H9 (cell line): ENCODE measurements at regions not wholly inside any gene's neighbourhood (a gene's known extent, or its start where the extent isn't known, plus 50 kb on each side); places are given as distances from the start of the nearest gene placed in this dataset.

Experiments used
- DNase-seq: peaks from one replicate; pipeline ENCODE4 v3.0.0-alpha.2; 2017
- H2AFZ ChIP-seq: one replicate; pipeline ENCODE4 v1.6.1; 2013; ENCODE audit warnings: mild to moderate bottlenecking, low read length, control low read depth, moderate library complexity
- H2AK5ac ChIP-seq: 2 replicates; pipeline ENCODE4 v1.6.1; 2013; ENCODE audit warnings: low read length, control low read depth, mixed read lengths; ENCODE audit not compliant: insufficient read length
- H2BK120ac ChIP-seq: one replicate; pipeline ENCODE4 v1.6.1; 2013; ENCODE audit warnings: low read depth, mild to moderate bottlenecking, low read length, control low read depth, inconsistent platforms; ENCODE audit not compliant: poor library complexity, severe bottlenecking
- H2BK12ac ChIP-seq: 2 replicates; pipeline ENCODE4 v1.6.1; 2013; ENCODE audit warnings: low read length, control low read depth, mixed read lengths, low read depth; ENCODE audit not compliant: insufficient read length
- H2BK15ac ChIP-seq: 2 replicates; pipeline ENCODE4 v1.6.1; 2013; ENCODE audit warnings: low read depth, low read length, control low read depth
- H2BK20ac ChIP-seq: one replicate; pipeline ENCODE4 v1.6.1; 2013; ENCODE audit warnings: low read depth, mild to moderate bottlenecking, low read length, control low read depth, inconsistent platforms; ENCODE audit not compliant: poor library complexity, severe bottlenecking
- H2BK5ac ChIP-seq: 2 replicates; pipeline ENCODE4 v1.6.1; 2013; ENCODE audit warnings: low read length, control low read depth, mixed read lengths; ENCODE audit not compliant: insufficient read length
- H3K14ac ChIP-seq: 2 replicates; pipeline ENCODE4 v1.6.1; 2013; ENCODE audit warnings: low read length, control low read depth; ENCODE audit not compliant: insufficient read depth
- H3K18ac ChIP-seq: 2 replicates; pipeline ENCODE4 v1.6.1; 2013; ENCODE audit warnings: low read depth, mild to moderate bottlenecking, mixed read lengths, low read length, control low read depth; ENCODE audit not compliant: insufficient read length
- H3K23ac ChIP-seq: 2 replicates; pipeline ENCODE4 v1.6.1; 2013; ENCODE audit warnings: low read length, control low read depth, mixed read lengths, low read depth; ENCODE audit not compliant: insufficient read length
- H3K23me2 ChIP-seq: 2 replicates; pipeline ENCODE4 v1.6.1; 2013; ENCODE audit warnings: low read depth, mild to moderate bottlenecking, mixed read lengths, low read length, control low read depth; ENCODE audit not compliant: insufficient read length, poor library complexity, severe bottlenecking
- H3K27ac ChIP-seq: 2 replicates; pipeline ENCODE4 v1.5.1; 2013; ENCODE audit warnings: low read length, control low read depth, mixed read lengths, low read depth; ENCODE audit not compliant: insufficient read length
- H3K27me3 ChIP-seq: 2 replicates; pipeline ENCODE4 v1.6.1; 2013; ENCODE audit warnings: low read length, control low read depth, inconsistent platforms; ENCODE audit not compliant: insufficient read depth
- H3K4ac ChIP-seq: 2 replicates; pipeline ENCODE4 v1.6.1; 2013; ENCODE audit warnings: low read depth, mild to moderate bottlenecking, control low read depth, inconsistent platforms, low read length, moderate library complexity
- H3K4me1 ChIP-seq: 2 replicates; pipeline ENCODE4 v1.6.1; 2013; ENCODE audit warnings: low read length, control low read depth, inconsistent platforms; ENCODE audit not compliant: insufficient read depth
- H3K4me2 ChIP-seq: 2 replicates; pipeline ENCODE4 v1.6.1; 2013; ENCODE audit warnings: low read length, control low read depth, mixed read lengths; ENCODE audit not compliant: insufficient read length, insufficient read depth
- H3K56ac ChIP-seq: 2 replicates; pipeline ENCODE4 v1.6.1; 2013; ENCODE audit warnings: low read depth, mild to moderate bottlenecking, mixed read lengths, low read length, control low read depth; ENCODE audit not compliant: insufficient read length
- H3K79me1 ChIP-seq: 2 replicates; pipeline ENCODE4 v1.6.1; 2013; ENCODE audit warnings: low read depth, mild to moderate bottlenecking, moderate library complexity, low read length, control low read depth, inconsistent platforms; ENCODE audit not compliant: insufficient read depth, poor library complexity, severe bottlenecking
- H3K79me2 ChIP-seq: 2 replicates; pipeline ENCODE4 v1.6.1; 2013; ENCODE audit warnings: low read length, control low read depth, inconsistent platforms; ENCODE audit not compliant: insufficient read depth
- H3K9ac ChIP-seq: 2 replicates; pipeline ENCODE4 v1.6.1; 2013; ENCODE audit warnings: low read length, control low read depth, mixed read lengths; ENCODE audit not compliant: insufficient read length; ENCODE audit errors: extremely low read depth
- H3K9me3 ChIP-seq: one replicate; pipeline ENCODE4 v1.6.1; 2013; ENCODE audit warnings: low read depth, low read length, inconsistent platforms; ENCODE audit not compliant: control insufficient read depth
- H3T11ph ChIP-seq: one replicate; pipeline ENCODE4 v1.6.1; 2013; ENCODE audit warnings: mild to moderate bottlenecking, low read length, control low read depth, inconsistent platforms
- H4K20me1 ChIP-seq: one replicate; pipeline ENCODE4 v1.6.1; 2013; ENCODE audit not compliant: control insufficient read depth, insufficient read length, insufficient read depth
- H4K5ac ChIP-seq: 2 replicates; pipeline ENCODE4 v1.6.1; 2013; ENCODE audit warnings: low read depth, mild to moderate bottlenecking, mixed read lengths, low read length, control low read depth; ENCODE audit not compliant: insufficient read length
- H4K8ac ChIP-seq: replicated peaks from 2 replicates; pipeline ENCODE4 v1.6.1; 2013; ENCODE audit warnings: low read length, control low read depth, mixed read lengths, low read depth; ENCODE audit not compliant: insufficient read length
- H4K91ac ChIP-seq: 2 replicates; pipeline ENCODE4 v1.6.1; 2013; ENCODE audit warnings: low read depth, mild to moderate bottlenecking, moderate library complexity, mixed read lengths, low read length, control low read depth; ENCODE audit not compliant: insufficient read length
- H3K27ac Mint-ChIP-seq, 3 experiments: 2 replicates in 2 of 3; 3 replicates in 1 of 3; pipeline ENCODE4 v1.8.0; 2020 to 2021; ENCODE audit warnings: mixed read lengths in 3 of 3, mild to moderate bottlenecking in 1 of 3, moderate library complexity in 1 of 3
- H3K27me3 Mint-ChIP-seq: 2 replicates; pipeline ENCODE4 v1.8.0; 2021; ENCODE audit warnings: low read depth, mild to moderate bottlenecking, moderate library complexity, mixed read lengths
- H3K36me3 Mint-ChIP-seq, 3 experiments: 2 replicates in 2 of 3; 3 replicates in 1 of 3; pipeline ENCODE4 v1.8.0; 2020 to 2021; ENCODE audit warnings: low read depth in 3 of 3, mixed read lengths in 3 of 3; ENCODE audit not compliant: insufficient read depth in 1 of 3
- H3K4me1 Mint-ChIP-seq, 2 experiments: 2 replicates each; pipeline ENCODE4 v1.8.0; 2020; ENCODE audit warnings: mixed read lengths in 2 of 2
- H3K4me3 Mint-ChIP-seq, 2 experiments: 2 replicates in 1 of 2; 3 replicates in 1 of 2; pipeline ENCODE4 v1.8.0; 2020 to 2021; ENCODE audit warnings: mild to moderate bottlenecking in 2 of 2, mixed read lengths in 2 of 2, moderate library complexity in 1 of 2
- H3K9me3 Mint-ChIP-seq, 2 experiments: 2 replicates in 1 of 2; 3 replicates in 1 of 2; pipeline ENCODE4 v1.8.0; 2020; ENCODE audit warnings: mild to moderate bottlenecking in 2 of 2, mixed read lengths in 2 of 2, moderate library complexity in 1 of 2
- CTCF ChIP-seq: fragments of 200-600 bp; sonication (generic); conservative IDR thresholded peaks from 3 replicates; pipeline ENCODE4 v1.8.0; 2021; ENCODE audit warnings: antibody characterized with exemption, mild to moderate bottlenecking
- WGBS: extraction: QIAGEN DNeasy Blood & Tissue Kit; methylation state at CpG from one replicate; pipeline ENCODE4 v1.1.7; 2013; ENCODE audit warnings: missing lambda C conversion rate, low lambda C conversion rate, mixed read lengths; ENCODE audit not compliant: insufficient read length; ENCODE audit errors: extremely low coverage; 5-methylcytosine and 5-hydroxymethylcytosine counted together

DNA sequence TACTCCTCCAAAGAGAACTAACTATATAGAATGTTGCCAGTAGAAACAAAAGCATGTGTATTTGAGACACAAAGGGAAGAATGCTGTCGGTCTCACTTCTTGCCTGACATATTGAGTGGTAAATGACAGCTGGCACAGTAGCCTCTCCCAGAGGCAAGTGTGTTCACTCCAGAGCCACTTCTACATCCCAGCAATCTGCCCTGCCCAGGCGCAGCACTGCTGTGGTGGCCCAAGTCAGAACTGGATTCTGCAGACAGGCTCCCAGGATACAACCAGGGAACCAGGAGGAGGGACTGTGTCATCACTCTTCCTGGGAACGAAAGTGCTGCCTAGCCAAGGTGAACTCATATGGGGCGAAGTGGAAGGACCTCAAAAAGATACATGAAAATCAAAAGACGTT lies 103.2 kb upstream of the ARMC2 start:
- H2BK5ac ChIP-seq, result no peak overlapping the region
- no peak overlapping the region for H4K5ac ChIP-seq
- no peaks in the 10 kb centered on the region for H3K36me3 Mint-ChIP-seq
- DNase-seq, result no peak
- no peaks in the 10 kb centered on the region for H3K79me2 ChIP-seq
- no peaks in the 10 kb centered on the region for H3K27me3 ChIP-seq
- no peaks in the 10 kb centered on the region for H3K9me3 ChIP-seq
- no peak overlapping the region for H2BK15ac ChIP-seq
- no peak overlapping the region for H3K14ac ChIP-seq
- no peak overlapping the region for H2BK12ac ChIP-seq
- no peak overlapping the region for H3K18ac ChIP-seq
- no peak overlapping the region for H3K9ac ChIP-seq
- no peaks in the 10 kb centered on the region for H3K79me1 ChIP-seq
- peaks cover 22 to 27% of the 10 kb centered on the region in 2 experiments for H3K4me1 Mint-ChIP-seq
- H3K4ac ChIP-seq, result no peak overlapping the region
- H3K56ac ChIP-seq, result no peak overlapping the region
- H3T11ph ChIP-seq, result no peak overlapping the region
- no peak overlapping the region for H3K4me2 ChIP-seq
- H4K91ac ChIP-seq, result no peak overlapping the region
- peaks cover 3% of the 10 kb centered on the region; the same call in 1 of the 2 replicates for H3K4me1 ChIP-seq
- H4K8ac ChIP-seq, result no peak overlapping the region
- no peaks in the 10 kb centered on the region for H3K23me2 ChIP-seq
- no peaks in the 10 kb centered on the region for H3K9me3 Mint-ChIP-seq
- H3K27ac ChIP-seq, result no peak overlapping the region
- no peak overlapping the region for H3K4me3 Mint-ChIP-seq
- H2AK5ac ChIP-seq, result no peak overlapping the region
- H3K23ac ChIP-seq, result no peak overlapping the region
- H3K27ac Mint-ChIP-seq, result no peak overlapping the region; a peak in 1 of 7 replicates
- no peaks in the 10 kb centered on the region for H4K20me1 ChIP-seq
- H2AFZ ChIP-seq, result no peak overlapping the region
- no peak overlapping the region for H2BK20ac ChIP-seq
- peaks cover 8% of the 10 kb centered on the region for H3K27me3 Mint-ChIP-seq
- no CpG with 5 or more reads among the region's 5 CpGs for WGBS
- no peak for TF ChIP-seq CTCF
- H2BK120ac ChIP-seq, result no peak overlapping the region
